Stomach (tissue), 8 donors: ENCODE measurements at regions not wholly inside any gene's neighbourhood (a gene's known extent, or its start where the extent isn't known, plus 50 kb on each side); places are given as distances from the start of the nearest gene placed in this dataset.

Experiments used
- DNase-seq, 2 donors: peaks; one replicate each; pipeline versions ENCODE4 v3.0.0 to v3.0.0-alpha.2; 2013 to 2019
- H3K27ac ChIP-seq, 5 donors: fragments of 200-600 bp in 4 of 5; sonication (generic) in 4 of 5; one replicate each; pipeline ENCODE4 v1.5.1; 2013 to 2019; ENCODE audit warnings: mild to moderate bottlenecking in 1 of 5, moderate library complexity in 1 of 5
- H3K27me3 ChIP-seq, 3 donors: fragments of 200-600 bp; sonication (generic); one replicate each; pipeline ENCODE4 v1.5.1; 2017 to 2019; ENCODE audit warnings: mixed run types in 1 of 3
- H3K36me3 ChIP-seq, 4 donors: fragments of 200-600 bp; sonication (generic); 1 replicate in 3 of 4; 2 replicates in 1 of 4; pipeline ENCODE4 v1.5.1; 2016 to 2019
- H3K4me1 ChIP-seq, 4 donors: fragments of 200-600 bp; sonication (generic); one replicate each; pipeline ENCODE4 v1.5.1; 2016 to 2019
- H3K4me3 ChIP-seq, 4 donors: fragments of 200-600 bp; sonication (generic) in 3 of 4; one replicate each; pipeline ENCODE4 v1.5.1; 2016 to 2019; ENCODE audit warnings: mild to moderate bottlenecking in 1 of 4
- H3K9me3 ChIP-seq, 4 donors: fragments of 200-600 bp; sonication (generic); one replicate each; pipeline ENCODE4 v1.5.1; 2016 to 2019
- CTCF ChIP-seq, 7 experiments: fragments of 450-650 bp in 4 of 7; fragments of 200-600 bp in 3 of 7; sonication (generic) in 3 of 7; IDR thresholded peaks; one replicate each; pipeline ENCODE4 v1.5.1; 2016 to 2019; ENCODE audit warnings: antibody characterized with exemption in 7 of 7, control low read depth in 2 of 7, mild to moderate bottlenecking in 1 of 7
- EP300 ChIP-seq: sonication (generic); formaldehyde crosslinking; IDR thresholded peaks from one replicate; pipeline ENCODE4 v1.6.1; 2017; ENCODE audit warnings: antibody characterized with exemption
- POLR2A ChIP-seq, 4 donors: fragments of 450-650 bp; IDR thresholded peaks; one replicate each; pipeline ENCODE4 v1.6.1; 2016; ENCODE audit warnings: antibody characterized with exemption in 4 of 4, control low read depth in 2 of 4, mild to moderate bottlenecking in 1 of 4, moderate library complexity in 1 of 4
- POLR2AphosphoS5 ChIP-seq, 3 donors: sonication (generic); formaldehyde crosslinking; IDR thresholded peaks; one replicate each; pipeline ENCODE4 v1.6.1; 2016; ENCODE audit warnings: antibody characterized with exemption in 3 of 3
- WGBS, 5 donors: extraction: QIAGEN DNeasy Blood & Tissue Kit in 3 of 5; methylation state at CpG; one replicate each; pipeline versions ENCODE4 v1.1.5 to v1.1.7; 2013 to 2018; 5-methylcytosine and 5-hydroxymethylcytosine counted together
- intact Hi-C: fragments of 100-400 bp; cut with DNase I; formaldehyde crosslinking; loops from one replicate; pipeline ENCODE4 v1.15.1; 2023; ENCODE audit warnings: low total_unique reads
- donor health status: healthy with polysubstance abuse.
- donor health status: Bipolar disorder and iron deficiency.
- donor health status: healthy.

GRCh38 chr15:94040541-94041248, 190.7 kb upstream of the MCTP2 start:
- intact Hi-C loops, result no loop called here
- TF ChIP-seq CTCF (IDR thresholded peaks at IDR 0.05), result no peak
- TF ChIP-seq POLR2A (IDR thresholded peaks at IDR 0.05), result no peak
- no peak for TF ChIP-seq POLR2AphosphoS5 (IDR thresholded peaks at IDR 0.05)
- TF ChIP-seq EP300, result no peak
- DNase-seq, result no peak
- 84 to 93% (median 88%) methylated on average over 2 of the region's 2 CpGs for WGBS, 5 donors
- H3K9me3 ChIP-seq, result no peaks in the 10 kb centered on the region
- peaks cover 0 to 7% (median 0%) of the 10 kb centered on the region in 4 donors for H3K4me1 ChIP-seq
- H3K27me3 ChIP-seq, result no peaks in the 10 kb centered on the region
- H3K4me3 ChIP-seq, result no peak overlapping the region
- no peak overlapping the region for H3K27ac ChIP-seq
- no peaks in the 10 kb centered on the region for H3K36me3 ChIP-seq

- Histone ChIP-seq H3K9me3 (no peaks in the 10 kb centered on the region), H3K4me3 (no peak overlapping the region), H3K27ac (no peak overlapping the region), H3K36me3 (no peaks in the 10 kb centered on the region), H3K4me1 (peaks cover 0 to 22% (median 0%) of the 10 kb centered on the region in 4 donors), H3K27me3 (peaks cover 0 to 5% (median 0%) of the 10 kb centered on the region in 3 donors)
- DNase-seq, result no peak
- TF ChIP-seq POLR2A (IDR thresholded peaks at IDR 0.05), result no peak
- TF ChIP-seq EP300, result no peak
- TF ChIP-seq POLR2AphosphoS5 (IDR thresholded peaks at IDR 0.05), result no peak
- no peak for TF ChIP-seq CTCF (IDR thresholded peaks at IDR 0.05)
- intact Hi-C loops, result no loop called here
- 49 to 89% (median 86%) methylated on average over 2 of the region's 2 CpGs for WGBS, 5 donors
Observed at GRCh38 chr15:94036156-94036555, 195.2 kb upstream of the MCTP2 start.

DNA sequence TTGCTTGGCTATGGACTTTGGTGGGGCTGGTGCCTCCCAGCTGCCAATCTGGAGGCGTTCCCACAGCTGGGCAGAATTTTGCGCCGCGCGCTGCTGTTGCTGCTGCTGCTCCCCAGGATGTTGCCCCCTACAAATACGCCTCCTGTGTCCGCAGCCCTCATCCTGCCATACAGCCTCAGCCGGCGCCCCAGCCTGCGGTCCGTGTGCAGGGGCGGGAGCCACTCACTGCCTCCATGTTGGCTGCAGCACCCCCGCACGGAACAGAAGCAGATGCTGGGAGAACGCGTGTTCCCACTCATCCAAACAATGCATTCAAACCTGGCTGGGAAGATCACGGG, 197.7 kb upstream of the MCTP2 start:
- TF ChIP-seq POLR2A (IDR thresholded peaks at IDR 0.05) (no peak), POLR2AphosphoS5 (IDR thresholded peaks at IDR 0.05) (no peak), CTCF (IDR thresholded peaks at IDR 0.05) (no peak), EP300 (no peak)
- Histone ChIP-seq H3K27me3 (peaks cover 0 to 5% (median 0%) of the 10 kb centered on the region in 3 donors), H3K4me1 (peaks cover 0 to 26% (median 0%) of the 10 kb centered on the region in 4 donors), H3K4me3 (no peak overlapping the region), H3K9me3 (no peaks in the 10 kb centered on the region), H3K27ac (no peak overlapping the region), H3K36me3 (no peaks in the 10 kb centered on the region)
- intact Hi-C loops, result no loop called here
- no peak for DNase-seq
- 89 to 96% (median 95%) methylated on average over 8 to 17 of the region's 17 CpGs for WGBS, 5 donors

- Histone ChIP-seq H3K4me3 (no peak overlapping the region), H3K27ac (no peak overlapping the region), H3K36me3 (no peaks in the 10 kb centered on the region), H3K27me3 (peaks cover 0 to 5% (median 0%) of the 10 kb centered on the region in 3 donors), H3K9me3 (no peaks in the 10 kb centered on the region), H3K4me1 (peaks cover 0 to 26% (median 0%) of the 10 kb centered on the region in 4 donors)
- TF ChIP-seq CTCF (IDR thresholded peaks at IDR 0.05) (no peak), POLR2A (IDR thresholded peaks at IDR 0.05) (no peak), POLR2AphosphoS5 (IDR thresholded peaks at IDR 0.05) (no peak), EP300 (no peak)
- intact Hi-C loops, result no loop called here
- 59 to 72% (median 64%) methylated on average over 8 of the region's 8 CpGs for WGBS, 5 donors
- DNase-seq, result no peak
Observed at GRCh38 chr15:94033014-94033682, 198.2 kb upstream of the MCTP2 start.
